T-helper 1 cell (primary cell): ENCODE measurements at regions not wholly inside any gene's neighbourhood (a gene's known extent, or its start where the extent isn't known, plus 50 kb on each side); places are given as distances from the start of the nearest gene placed in this dataset.

Source experiments
- DNase-seq, 5 donors: peaks; one replicate each; pipeline ENCODE4 v3.0.0-alpha.2; 2012 to 2020

- DNase-seq = no peak
Measured at GRCh38 chr16:26992666-26993349, 73.9 kb upstream of the C16orf82 start.

DNA sequence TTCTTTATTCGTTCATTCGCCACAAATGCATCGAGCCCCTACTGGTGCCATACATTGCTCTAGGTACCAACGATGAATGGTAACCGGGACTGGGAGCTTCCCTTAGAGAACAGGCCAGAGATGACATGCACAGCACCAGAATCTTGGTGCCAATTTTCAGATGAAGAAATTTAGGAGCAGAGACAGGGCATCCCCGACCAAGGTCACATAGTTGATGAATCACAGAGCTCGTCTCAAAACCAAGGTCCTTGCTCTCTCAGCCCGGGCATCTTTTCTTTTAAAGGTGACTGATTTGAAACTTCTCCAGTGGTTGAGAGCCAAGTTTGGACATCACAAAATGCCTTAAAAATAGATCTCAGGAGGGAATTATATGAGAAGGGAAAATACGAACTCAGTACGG is 73.2 kb upstream of the C16orf82 start:
- DNase-seq = no peak

DNA sequence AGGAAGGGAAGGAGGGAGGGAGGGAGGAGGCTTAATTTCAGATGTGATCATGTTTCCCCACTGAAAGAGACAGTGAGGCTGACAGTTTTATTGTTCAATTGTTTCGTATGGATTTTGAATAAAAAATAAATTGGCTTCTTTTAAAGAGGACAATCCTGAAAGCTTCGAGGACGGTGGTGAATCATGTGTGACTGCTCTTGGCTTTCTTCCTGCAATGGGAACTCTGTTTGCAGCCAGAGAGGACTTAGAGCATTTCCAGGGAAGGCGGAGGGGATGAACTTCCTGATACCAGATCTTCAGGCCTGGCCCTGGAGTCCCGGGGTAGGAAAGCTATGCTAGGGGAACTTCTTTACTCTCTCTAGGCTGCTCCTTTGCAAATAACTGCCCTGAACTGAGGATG is 72.8 kb upstream of the C16orf82 start:
- DNase-seq = no peak

- DNase-seq = no peak
Measured at GRCh38 chr16:26995522-26995921, 71.2 kb upstream of the C16orf82 start.

DNA sequence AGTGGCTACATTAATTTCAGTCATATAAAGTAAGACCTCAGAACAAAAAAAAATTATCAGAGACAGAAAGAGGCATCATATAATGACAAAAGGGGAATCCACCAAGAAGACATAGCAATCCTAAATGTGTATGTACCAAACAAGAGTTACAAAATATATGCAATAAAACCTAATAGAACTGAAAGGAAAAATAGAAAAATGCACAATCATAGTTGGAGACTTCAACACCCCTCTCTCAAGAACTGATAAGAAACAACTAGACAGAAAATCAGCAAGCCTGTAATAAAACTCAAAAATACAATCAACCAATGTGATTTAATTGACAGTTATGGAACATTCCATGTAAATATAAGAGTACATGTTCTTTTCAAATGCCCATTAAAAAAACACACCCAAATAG is 61.3 kb upstream of the C16orf82 start:
- DNase-seq = no peak
